Thyroid gland (tissue), 4 donors: ENCODE measurements at regions not wholly inside any gene's neighbourhood (a gene's known extent, or its start where the extent isn't known, plus 50 kb on each side); places are given as distances from the start of the nearest gene placed in this dataset.

Source experiments
- CTCF ChIP-seq, 6 experiments: fragments of 200-600 bp in 3 of 6; fragments of 450-650 bp in 3 of 6; sonication (generic) in 3 of 6; IDR thresholded peaks; one replicate each; pipeline ENCODE4 v1.5.1; 2016 to 2019; ENCODE audit warnings: antibody characterized with exemption in 6 of 6, mild to moderate bottlenecking in 2 of 6, inconsistent platforms in 1 of 6, moderate library complexity in 1 of 6
- POLR2A ChIP-seq, 2 donors: fragments of 450-650 bp; IDR thresholded peaks; one replicate each; pipeline ENCODE4 v1.6.1; 2017; ENCODE audit warnings: antibody characterized with exemption in 2 of 2, mild to moderate bottlenecking in 2 of 2, moderate library complexity in 1 of 2

DNA sequence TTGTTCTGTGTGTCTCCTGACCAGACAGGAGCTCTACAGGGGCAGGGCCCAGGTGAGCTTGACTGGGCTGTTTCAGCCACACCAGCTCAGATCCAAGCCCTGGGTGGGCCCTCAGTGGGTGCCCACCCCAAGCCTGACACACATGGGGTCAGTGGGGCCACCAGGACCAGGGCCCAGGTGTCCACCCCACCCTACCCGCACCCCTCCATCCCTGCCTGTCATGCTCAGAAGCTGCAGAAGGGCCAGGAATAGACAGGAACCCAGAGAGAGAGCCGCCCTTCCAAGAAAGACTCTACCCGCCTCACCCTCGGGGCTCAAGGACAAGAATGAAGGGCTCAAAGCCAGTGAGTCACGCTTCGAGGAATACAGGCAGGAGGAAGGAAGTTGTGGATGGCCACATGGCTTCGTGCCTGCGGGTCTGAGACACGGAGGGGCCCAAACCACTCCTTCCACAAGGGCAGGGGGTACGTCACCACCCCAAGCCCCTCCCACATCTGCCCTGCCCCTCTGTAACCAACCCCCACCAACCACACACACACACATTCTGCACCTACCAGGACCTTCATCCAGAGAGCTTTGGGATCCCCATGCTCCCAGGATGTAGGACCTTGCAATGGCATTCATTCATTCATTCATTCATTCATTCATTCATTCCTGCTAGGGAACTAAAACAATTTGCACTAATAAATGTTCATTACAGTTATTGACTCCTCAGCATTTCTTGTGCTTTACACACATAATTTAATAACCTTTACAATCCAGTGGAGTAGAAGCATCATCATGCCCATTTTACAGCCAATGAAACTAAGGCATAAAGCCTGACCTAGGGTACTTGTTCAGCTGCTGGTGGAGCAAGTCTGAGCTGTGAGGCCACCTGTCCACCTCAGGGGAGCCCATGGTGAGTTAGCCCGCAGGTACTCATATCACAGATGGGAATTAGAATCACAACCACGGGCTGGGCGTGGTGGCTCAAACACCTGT is 55.9 kb upstream of the STXBP1 start:
- TF ChIP-seq CTCF (IDR thresholded peaks at IDR 0.05) (no peak), POLR2A (IDR thresholded peaks at IDR 0.05) (peak in 1 of 2 donors; percentile 30)
